Neural cell (in vitro differentiated cells): ENCODE measurements at regions not wholly inside any gene's neighbourhood (a gene's known extent, or its start where the extent isn't known, plus 50 kb on each side); places are given as distances from the start of the nearest gene placed in this dataset.

Experiments used
- H2AFZ ChIP-seq: fragments of 200-600, 300-800 bp; sonication (generic), shearing (Covaris generic); 2 replicates; pipeline ENCODE4 v1.6.0; 2014; ENCODE audit warnings: low read depth, mild to moderate bottlenecking, antibody characterized with exemption, low read length, moderate library complexity
- H3F3A ChIP-seq: fragments of 200-600 bp; shearing (Covaris generic); 2 replicates; pipeline ENCODE4 v1.6.1; 2016; ENCODE audit warnings: mild to moderate bottlenecking, moderate library complexity, mixed read lengths, antibody characterized with exemption, low read length; ENCODE audit not compliant: insufficient read depth, poor library complexity, severe bottlenecking
- H3K27ac ChIP-seq: fragments of 200-600, 300-800 bp; sonication (generic), shearing (Covaris generic); 2 replicates; pipeline ENCODE4 v1.5.1; 2014; ENCODE audit warnings: mild to moderate bottlenecking, low read length, moderate library complexity
- H3K27me3 ChIP-seq: fragments of 300-800, 200-600 bp; sonication (generic), shearing (Covaris generic); 2 replicates; pipeline ENCODE4 v1.6.0; 2014; ENCODE audit warnings: mild to moderate bottlenecking, low read depth, low read length, moderate library complexity; ENCODE audit not compliant: insufficient read depth
- H3K36me3 ChIP-seq: fragments of 300-800, 200-600 bp; sonication (generic), shearing (Covaris generic); 2 replicates; pipeline ENCODE4 v1.5.1; 2014; ENCODE audit warnings: mild to moderate bottlenecking, antibody characterized with exemption, low read length, moderate library complexity; ENCODE audit not compliant: insufficient read depth
- H3K4me2 ChIP-seq: fragments of 300-800, 200-600 bp; sonication (generic), shearing (Covaris generic); 2 replicates; pipeline ENCODE4 v1.6.0; 2014; ENCODE audit warnings: mild to moderate bottlenecking, low read length
- H3K4me3 ChIP-seq: fragments of 300-800, 200-600 bp; sonication (generic), shearing (Covaris generic); 2 replicates; pipeline ENCODE4 v1.5.1; 2014; ENCODE audit warnings: mild to moderate bottlenecking, low read length, moderate library complexity
- H3K79me2 ChIP-seq: fragments of 200-600 bp; shearing (Covaris generic); replicated peaks from 2 replicates; pipeline ENCODE4 v1.6.0; 2014; ENCODE audit warnings: mild to moderate bottlenecking, low read length, moderate library complexity; ENCODE audit not compliant: insufficient read depth
- H3K9ac ChIP-seq: fragments of 300-800, 200-600 bp; sonication (generic), shearing (Covaris generic); 2 replicates; pipeline ENCODE4 v1.6.1; 2016; ENCODE audit warnings: mild to moderate bottlenecking, low read length, mixed read lengths
- H3K9me2 ChIP-seq: fragments of 200-600 bp; shearing (Covaris generic); 2 replicates; pipeline ENCODE4 v1.6.1; 2016; ENCODE audit warnings: mild to moderate bottlenecking, low read length, mixed read lengths; ENCODE audit not compliant: insufficient read depth
- H3K9me3 ChIP-seq: fragments of 200-600, 300-800 bp; sonication (generic), shearing (Covaris generic); 2 replicates; pipeline ENCODE4 v1.6.1; 2016; ENCODE audit warnings: mild to moderate bottlenecking, mixed run types, low read length, moderate library complexity, mixed read lengths
- H4K20me1 ChIP-seq: fragments of 200-600 bp; shearing (Covaris generic); 2 replicates; pipeline ENCODE4 v1.6.1; 2016; ENCODE audit warnings: mild to moderate bottlenecking, mixed run types; ENCODE audit not compliant: insufficient read depth
- CTCF ChIP-seq: fragments of 450-650 bp; IDR thresholded peaks from 2 replicates; pipeline ENCODE4 v1.5.1; 2014; ENCODE audit warnings: antibody characterized with exemption, mild to moderate bottlenecking, moderate library complexity; ENCODE audit not compliant: poor library complexity, severe bottlenecking
- EP300 ChIP-seq: fragments of 450-650 bp; conservative IDR thresholded peaks from 2 replicates; pipeline ENCODE4 v1.6.1; 2014; ENCODE audit warnings: antibody characterized with exemption, mild to moderate bottlenecking, moderate library complexity; ENCODE audit not compliant: poor library complexity, severe bottlenecking
- EZH2 ChIP-seq: fragments of 200-600, 300-800 bp; shearing (Covaris generic), sonication (generic); IDR thresholded peaks from 2 replicates; pipeline ENCODE4 v1.6.1; 2014; ENCODE audit warnings: antibody characterized with exemption, low read length, borderline replicate concordance, mild to moderate bottlenecking; ENCODE audit not compliant: insufficient read depth, poor library complexity, severe bottlenecking
- MXI1 ChIP-seq: fragments of 450-650 bp; conservative IDR thresholded peaks from 2 replicates; pipeline ENCODE4 v1.6.1; 2014; ENCODE audit warnings: antibody characterized with exemption, mild to moderate bottlenecking; ENCODE audit not compliant: poor library complexity, severe bottlenecking
- POLR2AphosphoS5 ChIP-seq: IDR thresholded peaks from 2 replicates; pipeline ENCODE4 v1.6.1; 2012
- RAD21 ChIP-seq: fragments of 450-650 bp; conservative IDR thresholded peaks from 2 replicates; pipeline ENCODE4 v1.6.1; 2014; ENCODE audit warnings: antibody characterized with exemption, mild to moderate bottlenecking, moderate library complexity
- REST ChIP-seq: IDR thresholded peaks from 2 replicates; pipeline ENCODE4 v1.6.1; 2012; ENCODE audit warnings: borderline replicate concordance
- SMC3 ChIP-seq: fragments of 450-650 bp; conservative IDR thresholded peaks from 2 replicates; pipeline ENCODE4 v1.6.1; 2014; ENCODE audit warnings: antibody characterized with exemption, mild to moderate bottlenecking, moderate library complexity; ENCODE audit not compliant: poor library complexity
- TAF1 ChIP-seq: IDR thresholded peaks from 2 replicates; pipeline ENCODE4 v1.6.1; 2012; ENCODE audit warnings: low read depth

- Histone ChIP-seq H3K9me3 (no peaks in the 10 kb centered on the region), H3F3A (no peaks in the 10 kb centered on the region), H4K20me1 (no peaks in the 10 kb centered on the region), H3K9me2 (no peaks in the 10 kb centered on the region), H3K9ac (no peak overlapping the region), H3K36me3 (no peaks in the 10 kb centered on the region), H3K4me3 (no peak overlapping the region), H3K27ac (no peak overlapping the region), H2AFZ (no peak overlapping the region), H3K27me3 (no peaks in the 10 kb centered on the region), H3K79me2 (no peaks in the 10 kb centered on the region), H3K4me2 (no peak overlapping the region)
- TF ChIP-seq POLR2AphosphoS5 (no peak), RAD21 (no peak), MXI1 (no peak), EZH2 (no peak), CTCF (no peak), TAF1 (no peak), REST (no peak), SMC3 (no peak)
These were observed 143.3 kb downstream of the IRX1 start for GRCh38 chr5:3738919-3739318.

- Histone ChIP-seq H3K9me2 (no peaks in the 10 kb centered on the region), H4K20me1 (no peaks in the 10 kb centered on the region), H3K36me3 (no peaks in the 10 kb centered on the region), H3K4me3 (no peak overlapping the region), H3K79me2 (no peaks in the 10 kb centered on the region), H3K27me3 (no peaks in the 10 kb centered on the region), H3F3A (no peaks in the 10 kb centered on the region), H3K27ac (no peak overlapping the region), H3K4me2 (no peak overlapping the region), H3K9me3 (no peaks in the 10 kb centered on the region), H2AFZ (no peak overlapping the region), H3K9ac (no peak overlapping the region)
- TF ChIP-seq POLR2AphosphoS5 (no peak), CTCF (no peak), SMC3 (no peak), MXI1 (no peak), EZH2 (no peak), EP300 (no peak), RAD21 (no peak), REST (no peak), TAF1 (no peak)
These were observed 145.1 kb downstream of the IRX1 start for GRCh38 chr5:3740546-3741373.
